K562 (cell line): ENCODE measurements at regions not wholly inside any gene's neighbourhood (a gene's known extent, or its start where the extent isn't known, plus 50 kb on each side); places are given as distances from the start of the nearest gene placed in this dataset.

Experiments
- ATAC-seq: fragments of 200-7000 bp; cut with Tn5 transposase; 3 replicates; pipeline ENCODE4 v1.9.1; 2020; ENCODE audit warnings: moderate library complexity
- BruUV-seq: library from RNA; stranded (reverse); fragments of 400-500 nt; replicated peaks from 2 replicates; lab custom pipeline; 2021; lab: Mats Ljungman, UMichigan
- CTCF ChIA-PET: fragments of 300-600 bp; formaldehyde crosslinking; extraction: SDS; loops from one replicate; lab custom pipeline; 2021; ENCODE audit warnings: low intra/inter-chr PET ratio; lab: Yijun Ruan, JAX
- POLR2A ChIA-PET: fragments of 300-600, 350-650 bp; sonication (Branson Sonifier 250); formaldehyde crosslinking; extraction: SDS; loops from one replicate; lab custom pipeline; 2021; ENCODE audit warnings: antibody characterized with exemption, inconsistent platforms; lab: Yijun Ruan, JAX
- DNase-seq, 4 experiments: peaks; one replicate each; pipeline versions ENCODE4 v3.0.0 to v3.0.0-alpha.2; 2011 to 2018; ENCODE audit warnings: low spot score in 3 of 4, mixed read lengths in 3 of 4; ENCODE audit errors: extremely low read depth in 1 of 4
- FAIRE-seq: peaks from 2 replicates; lab custom pipeline; 2011; peaks lifted over from hg19 to GRCh38; lab: Jason Lieb, UNC
- H2AFZ ChIP-seq: 2 replicates; pipeline ENCODE4 v1.6.0; 2011; ENCODE audit warnings: low read depth, low read length, control low read depth, inconsistent platforms
- H3K27ac ChIP-seq: fragments of 200-600 bp; 3 replicates; pipeline ENCODE4 v1.8.0; 2011; ENCODE audit warnings: low read depth, mild to moderate bottlenecking, control low read depth, inconsistent platforms, low read length, moderate library complexity, mixed read lengths; ENCODE audit errors: extremely low read depth
- H3K27me3 ChIP-seq, 2 experiments: fragments of 300-600 bp in 1 of 2; 2 replicates in 1 of 2; 3 replicates in 1 of 2; pipeline versions ENCODE4 v1.6.0 to v1.8.0; 2011; ENCODE audit warnings: inconsistent platforms in 2 of 2, low read length in 2 of 2, mild to moderate bottlenecking in 1 of 2, mixed read lengths in 1 of 2, moderate library complexity in 1 of 2; ENCODE audit not compliant: control insufficient read depth in 2 of 2, insufficient read depth in 2 of 2
- H3K36me3 ChIP-seq: fragments of 300-600 bp; 3 replicates; pipeline ENCODE4 v1.8.0; 2011; ENCODE audit warnings: mild to moderate bottlenecking, low read length, inconsistent platforms; ENCODE audit not compliant: control insufficient read depth, insufficient read depth
- H3K4me1 ChIP-seq, 2 experiments: fragments of 200-600 bp in 1 of 2; replicated peaks in 1 of 2; 2 replicates in 1 of 2; 3 replicates in 1 of 2; pipeline versions ENCODE4 v1.5.1 to v1.8.0; 2011; ENCODE audit warnings: inconsistent platforms in 2 of 2, low read length in 2 of 2, mild to moderate bottlenecking in 1 of 2, mixed read lengths in 1 of 2, moderate library complexity in 1 of 2; ENCODE audit not compliant: control insufficient read depth in 2 of 2, insufficient read depth in 2 of 2
- H3K4me2 ChIP-seq: 2 replicates; pipeline ENCODE4 v1.6.1; 2011; ENCODE audit warnings: low read length, control low read depth, inconsistent platforms, mixed read lengths; ENCODE audit not compliant: insufficient read depth
- H3K4me3 ChIP-seq: fragments of 200-600 bp; sonication (generic), shearing (Covaris generic); 2 replicates; pipeline ENCODE4 v1.5.1; 2016; ENCODE audit warnings: control low read depth, inconsistent platforms
- H3K79me2 ChIP-seq: fragments of 200-600 bp; 3 replicates; pipeline ENCODE4 v1.8.0; 2011; ENCODE audit warnings: low read length, inconsistent platforms; ENCODE audit not compliant: control insufficient read depth, insufficient read depth
- H3K9ac ChIP-seq, 2 experiments: 2 replicates each; pipeline versions ENCODE4 v1.6.0 to v1.6.1; 2011; ENCODE audit warnings: low read depth in 2 of 2, low read length in 2 of 2, control low read depth in 1 of 2, inconsistent platforms in 1 of 2, mild to moderate bottlenecking in 1 of 2, mixed read lengths in 1 of 2; ENCODE audit not compliant: insufficient read depth in 1 of 2
- H3K9me1 ChIP-seq: one replicate; pipeline ENCODE4 v1.6.0; 2011; ENCODE audit warnings: inconsistent platforms, mild to moderate bottlenecking, low read length, moderate library complexity; ENCODE audit not compliant: control insufficient read depth, insufficient read depth
- H3K9me3 ChIP-seq: replicated peaks from 2 replicates; pipeline ENCODE4 v1.5.1; 2011; ENCODE audit warnings: low read depth, low read length, inconsistent platforms; ENCODE audit not compliant: control insufficient read depth, insufficient read depth
- H4K20me1 ChIP-seq: replicated peaks from 2 replicates; pipeline ENCODE4 v1.6.1; 2011; ENCODE audit warnings: low read length, inconsistent platforms, mixed read lengths; ENCODE audit not compliant: control insufficient read depth, insufficient read depth
- ADNP ChIP-seq: fragments of 200-800 bp; sonication (Bioruptor generic); IDR thresholded peaks from 2 replicates; pipeline ENCODE4 v1.6.1; 2016; ENCODE audit warnings: missing genetic modification characterization, missing compliant biosample characterization
- AFF1 ChIP-seq, 2 experiments: fragments of 450-650 bp; IDR thresholded peaks; 2 replicates each; pipeline ENCODE4 v1.6.1; 2018; ENCODE audit warnings: mild to moderate bottlenecking in 2 of 2, low read depth in 1 of 2; ENCODE audit not compliant: partially characterized antibody in 2 of 2
- CXXC5 ChIP-seq: fragments of 250-450 bp; sonication (Bioruptor Pico); IDR thresholded peaks from 2 replicates; pipeline ENCODE4 v1.8.0; 2022; ENCODE audit warnings: inconsistent platforms, mild to moderate bottlenecking, moderate library complexity
- ELF4 ChIP-seq: fragments of 450-650 bp; formaldehyde crosslinking; IDR thresholded peaks from 2 replicates; pipeline ENCODE4 v1.4.0; 2022; ENCODE audit warnings: missing genetic modification characterization
- FOSL1 ChIP-seq: fragments of 200-800 bp; sonication (Bioruptor generic); conservative IDR thresholded peaks from 2 replicates; pipeline ENCODE4 v1.6.1; 2016; ENCODE audit warnings: missing genetic modification characterization, missing compliant biosample characterization
- GTF2F1 ChIP-seq: IDR thresholded peaks from 2 replicates; pipeline ENCODE4 v1.6.1; 2011; ENCODE audit warnings: low read depth, low read length, improper control_type of control experiment
- JUND ChIP-seq, 2 experiments: IDR thresholded peaks; 2 replicates in 1 of 2; 3 replicates in 1 of 2; pipeline ENCODE4 v1.6.1; 2011; ENCODE audit warnings: borderline replicate concordance in 2 of 2, low read depth in 2 of 2, low read length in 2 of 2, improper control_type of control experiment in 1 of 2, missing biosample characterization in 1 of 2, missing genetic modification characterization in 1 of 2, missing genetic modification reagents in 1 of 2
- NELFE ChIP-seq: IDR thresholded peaks from 2 replicates; pipeline ENCODE4 v1.6.1; 2011; ENCODE audit warnings: mild to moderate bottlenecking; ENCODE audit not compliant: insufficient read depth, insufficient read length
- PRPF4 ChIP-seq: fragments of 200-400 bp; formaldehyde crosslinking; IDR thresholded peaks from one replicate; pipeline ENCODE4 v1.6.1; 2017; ENCODE audit warnings: low read length, low read depth, mild to moderate bottlenecking; ENCODE audit not compliant: insufficient read depth, poor library complexity, severe bottlenecking
- RCOR1 ChIP-seq, 2 experiments: IDR thresholded peaks; 2 replicates each; pipeline ENCODE4 v1.6.1; 2012; ENCODE audit warnings: low read depth in 2 of 2, low read length in 2 of 2, borderline replicate concordance in 1 of 2, improper control_type of control experiment in 1 of 2
- TAF7 ChIP-seq: fragments of 450-650 bp; IDR thresholded peaks from 2 replicates; pipeline ENCODE4 v1.6.1; 2016; ENCODE audit warnings: missing genetic modification characterization, missing compliant biosample characterization
- ZBTB9 ChIP-seq: fragments of 450-650 bp; formaldehyde crosslinking; IDR thresholded peaks from 2 replicates; pipeline ENCODE4 v1.4.0; 2020; ENCODE audit warnings: mild to moderate bottlenecking, moderate library complexity
- ZNF3 ChIP-seq: fragments of 250-450 bp; sonication (Bioruptor Pico); IDR thresholded peaks from 2 replicates; pipeline ENCODE4 v1.5.0; 2021; ENCODE audit warnings: mild to moderate bottlenecking, moderate library complexity
- ZNF584 ChIP-seq: fragments of 200-800 bp; sonication (Bioruptor generic); IDR thresholded peaks from 2 replicates; pipeline ENCODE4 v1.6.1; 2016; ENCODE audit warnings: low read depth, mild to moderate bottlenecking, missing genetic modification characterization, missing compliant biosample characterization
- WGBS: fragments of 100-300 bp; shearing (Covaris generic); methylation state at CpG from one replicate; pipeline ENCODE4 v1.1.6; 2016; ENCODE audit warnings: low coverage, mixed read lengths; ENCODE audit not compliant: insufficient coverage; ENCODE audit errors: missing lambda C conversion rate; 5-methylcytosine and 5-hydroxymethylcytosine counted together
- in situ Hi-C: fragments of 300-500 bp; cut with MboI; formaldehyde crosslinking; loops from 4 replicates; pipeline ENCODE4 v1.15.0; 2018; ENCODE audit warnings: inconsistent platforms, mixed read lengths
- intact Hi-C: fragments of 100-400 bp; cut with micrococcal nuclease; formaldehyde crosslinking; loops from 2 replicates; pipeline ENCODE4 v1.14.2; 2022

- TF ChIP-seq AFF1 (IDR thresholded peaks at IDR 0.05; ENCODE audit: low read depth in 1 of 2, partially characterized antibody in 2 of 2) = no peak
- no peak for TF ChIP-seq ZBTB9 (CRISPR knock-in tag)
- TF ChIP-seq CXXC5 (CRISPR knock-in tag) = no peak
Measured at GRCh38 chr10:20521186-20521585, 375.9 kb downstream of the NEBL start (continued).

- POLR2A ChIA-PET = no interaction called here
- no peaks in the 10 kb centered on the region for H3K9me3 ChIP-seq
- no peaks in the 10 kb centered on the region for H3K27me3 ChIP-seq
- WGBS = 0% methylated on average over 3 of the region's 3 CpGs
- no peaks in the 10 kb centered on the region for H3K79me2 ChIP-seq
- in situ Hi-C loops = no loop called here
- no TSS peak for BruUV-seq
- ATAC-seq = no peak
- H3K9me1 ChIP-seq = no peaks in the 10 kb centered on the region
- CTCF ChIA-PET = no interaction called here
- DNase-seq = no peak
- H3K4me2 ChIP-seq = no peak overlapping the region
- H2AFZ ChIP-seq = no peak overlapping the region
- no peak overlapping the region for H3K9ac ChIP-seq
- H3K36me3 ChIP-seq = no peaks in the 10 kb centered on the region
- no peaks in the 10 kb centered on the region for H4K20me1 ChIP-seq
- no peak overlapping the region for H3K4me3 ChIP-seq
- H3K27ac ChIP-seq = no peak overlapping the region
- intact Hi-C loops = no loop called here
- H3K4me1 ChIP-seq = no peaks in the 10 kb centered on the region
- no peak for FAIRE-seq
- no peak for TF ChIP-seq RCOR1 (IDR thresholded peaks at IDR 0.05; ENCODE audit: borderline replicate concordance in 1 of 2, low read depth in 2 of 2, low read length in 2 of 2)
- no peak for TF ChIP-seq ELF4 (CRISPR knock-in tag)
- no peak for TF ChIP-seq GTF2F1
- no peak for TF ChIP-seq TAF7 (tag)
- no peak for TF ChIP-seq ZNF3 (CRISPR knock-in tag)
- TF ChIP-seq ZNF584 (CRISPR knock-in tag) = no peak
- TF ChIP-seq JUND (IDR thresholded peaks at IDR 0.05; ENCODE audit: borderline replicate concordance, low read depth, low read length) = no peak
- no peak for TF ChIP-seq JUND (tag; IDR thresholded peaks at IDR 0.05; ENCODE audit: borderline replicate concordance, low read depth, low read length)
- TF ChIP-seq FOSL1 (tag) = no peak
- TF ChIP-seq PRPF4 = no peak
- no peak for TF ChIP-seq NELFE
- TF ChIP-seq ADNP (tag) = no peak
Measured at GRCh38 chr10:20515654-20516053, 381.5 kb downstream of the NEBL start.
